ENCODE measurements at regions not wholly inside any gene's neighbourhood (a gene's known extent, or its start where the extent isn't known, plus 50 kb on each side); places are given as distances from the start of the nearest gene placed in this dataset.

GRCh38 chr1:94600556-94600955 lies 59.0 kb upstream of the F3 start:
- Histone ChIP-seq H3K27me3 (ENCODE audit: control insufficient read depth, insufficient read depth, low read length) (peaks cover 42% of the 10 kb centered on the region), H3K4me1 (ENCODE audit: control insufficient read depth, insufficient read depth, low read length) (peaks cover 11% of the 10 kb centered on the region), H3K27ac (ENCODE audit: low read length) (no peak overlapping the region), H3K36me3 (ENCODE audit: control insufficient read depth, insufficient read depth, low read length) (no peaks in the 10 kb centered on the region), H3K4me3 (ENCODE audit: low read length) (no peak overlapping the region), H3K9me3 (ENCODE audit: control insufficient read depth, insufficient read depth, low read length) (no peaks in the 10 kb centered on the region)
- intact Hi-C loops (cut with micrococcal nuclease), result loop anchor here (10.0 kb wide), 1 partner anchor 756 kb away; no protein-coding TSS in a partner anchor
- Mint-ChIP-seq H3K27me3 (ENCODE audit: low read depth in 2 of 2) (peaks cover 75 to 87% of the 10 kb centered on the region in 2 donors), H3K9me3 (no peaks in the 10 kb centered on the region), H3K4me3 (no peak overlapping the region), H3K4me1 (peaks cover 23 to 30% of the 10 kb centered on the region in 2 donors), H3K27ac (no peak overlapping the region), H3K36me3 (no peaks in the 10 kb centered on the region)
- WGBS (ENCODE audit: insufficient coverage), result 100% methylated on average over 1 of the region's 2 CpGs
- no peak for DNase-seq
- TF ChIP-seq CTCF (IDR thresholded peaks at IDR 0.05), result no peak
- ATAC-seq, result no peak

- ATAC-seq, result no peak
- no peak for DNase-seq
- Mint-ChIP-seq H3K27ac (peak overlapping the region in 1 of 2 donors; percentile 13), H3K27me3 (ENCODE audit: low read depth in 2 of 2) (peaks cover 66 to 76% of the 10 kb centered on the region in 2 donors), H3K4me3 (no peak overlapping the region), H3K36me3 (no peaks in the 10 kb centered on the region), H3K9me3 (no peaks in the 10 kb centered on the region), H3K4me1 (peaks cover 23 to 30% of the 10 kb centered on the region in 2 donors)
- H3K36me3 ChIP-seq (ENCODE audit: control insufficient read depth, insufficient read depth, low read length), result no peaks in the 10 kb centered on the region
- WGBS (ENCODE audit: insufficient coverage), result 92% methylated on average over 9 of the region's 11 CpGs
- no peak overlapping the region for H3K27ac ChIP-seq (ENCODE audit: low read length)
- H3K9me3 ChIP-seq (ENCODE audit: control insufficient read depth, insufficient read depth, low read length), result no peaks in the 10 kb centered on the region
- H3K4me3 ChIP-seq (ENCODE audit: low read length), result no peak overlapping the region
- H3K4me1 ChIP-seq (ENCODE audit: control insufficient read depth, insufficient read depth, low read length), result peaks cover 11% of the 10 kb centered on the region
- TF ChIP-seq CTCF (IDR thresholded peaks at IDR 0.05), result no peak
- intact Hi-C loops (cut with micrococcal nuclease), result no loop called here
- peaks cover 37% of the 10 kb centered on the region for H3K27me3 ChIP-seq (ENCODE audit: control insufficient read depth, insufficient read depth, low read length)
Measured at GRCh38 chr1:94599095-94599813, 57.7 kb upstream of the F3 start.

- ATAC-seq (no peak), DNase-seq (no peak)
- peaks cover 8% of the 10 kb centered on the region for H3K4me1 ChIP-seq (ENCODE audit: control insufficient read depth, insufficient read depth, low read length)
- WGBS (ENCODE audit: insufficient coverage), result 78% methylated on average over 3 of the region's 3 CpGs
- TF ChIP-seq CTCF (IDR thresholded peaks at IDR 0.05), result no peak
- H3K36me3 Mint-ChIP-seq, result no peaks in the 10 kb centered on the region
- peaks cover 24% of the 10 kb centered on the region for H3K27me3 ChIP-seq (ENCODE audit: control insufficient read depth, insufficient read depth, low read length)
- intact Hi-C loops (cut with micrococcal nuclease), result no loop called here
- H3K27ac Mint-ChIP-seq, result no peak overlapping the region
- no peaks in the 10 kb centered on the region for H3K9me3 Mint-ChIP-seq
- H3K4me3 Mint-ChIP-seq, result no peak overlapping the region
- H3K27me3 Mint-ChIP-seq (ENCODE audit: low read depth in 2 of 2), result peaks cover 60 to 73% of the 10 kb centered on the region in 2 donors
- H3K4me1 Mint-ChIP-seq, result peaks cover 13 to 19% of the 10 kb centered on the region in 2 donors
- H3K9me3 ChIP-seq (ENCODE audit: control insufficient read depth, insufficient read depth, low read length), result no peaks in the 10 kb centered on the region
- H3K36me3 ChIP-seq (ENCODE audit: control insufficient read depth, insufficient read depth, low read length), result no peaks in the 10 kb centered on the region
- H3K27ac ChIP-seq (ENCODE audit: low read length), result no peak overlapping the region
- H3K4me3 ChIP-seq (ENCODE audit: low read length), result no peak overlapping the region
Measured at GRCh38 chr1:94597701-94598100, 56.1 kb upstream of the F3 start.

- DNase-seq, result no peak
- H3K4me1 Mint-ChIP-seq, result peaks cover 0 to 6% of the 10 kb centered on the region in 2 donors
- intact Hi-C loops (cut with micrococcal nuclease), result no loop called here
- WGBS (ENCODE audit: insufficient coverage), result 95% methylated on average over 3 of the region's 3 CpGs
- H3K27ac ChIP-seq (ENCODE audit: low read length), result no peak overlapping the region
- H3K9me3 ChIP-seq (ENCODE audit: control insufficient read depth, insufficient read depth, low read length), result no peaks in the 10 kb centered on the region
- no peak for ATAC-seq
- H3K27me3 Mint-ChIP-seq (ENCODE audit: low read depth in 2 of 2), result peaks cover 51 to 63% of the 10 kb centered on the region in 2 donors
- no peak overlapping the region for H3K4me3 ChIP-seq (ENCODE audit: low read length)
- TF ChIP-seq CTCF (IDR thresholded peaks at IDR 0.05), result no peak
- no peaks in the 10 kb centered on the region for H3K9me3 Mint-ChIP-seq
- H3K4me1 ChIP-seq (ENCODE audit: control insufficient read depth, insufficient read depth, low read length), result no peaks in the 10 kb centered on the region
- H3K36me3 ChIP-seq (ENCODE audit: control insufficient read depth, insufficient read depth, low read length), result no peaks in the 10 kb centered on the region
- no peak overlapping the region for H3K27ac Mint-ChIP-seq
- no peaks in the 10 kb centered on the region for H3K36me3 Mint-ChIP-seq
- no peak overlapping the region for H3K4me3 Mint-ChIP-seq
- peaks cover 18% of the 10 kb centered on the region for H3K27me3 ChIP-seq (ENCODE audit: control insufficient read depth, insufficient read depth, low read length)
Measured at GRCh38 chr1:94596260-94596659, 54.7 kb upstream of the F3 start.
